SK-N-MC (cell line): ENCODE measurements at regions not wholly inside any gene's neighbourhood (a gene's known extent, or its start where the extent isn't known, plus 50 kb on each side); places are given as distances from the start of the nearest gene placed in this dataset.

Source experiments
- EZH2 ChIP-seq: fragments of 200-600 bp; sonication (generic); IDR thresholded peaks from one replicate; pipeline ENCODE4 v1.6.1; 2017; ENCODE audit warnings: antibody characterized with exemption
- POLR2AphosphoS5 ChIP-seq: IDR thresholded peaks from 2 replicates; pipeline ENCODE4 v1.6.1; 2012; ENCODE audit warnings: mild to moderate bottlenecking, low read depth, low read length, borderline replicate concordance

- TF ChIP-seq POLR2AphosphoS5: no peak
- no peak for TF ChIP-seq EZH2
These were observed 316.6 kb downstream of the DNAH5 start for GRCh38 chr5:13627673-13628454.
